ENCODE measurements at regions not wholly inside any gene's neighbourhood (a gene's known extent, or its start where the extent isn't known, plus 50 kb on each side); places are given as distances from the start of the nearest gene placed in this dataset.
"Not testable (repeated sequence)": the region's sequence is repeated elsewhere in the genome, so short reads cannot be mapped to it uniquely, and the experiment has no call there.

DNA sequence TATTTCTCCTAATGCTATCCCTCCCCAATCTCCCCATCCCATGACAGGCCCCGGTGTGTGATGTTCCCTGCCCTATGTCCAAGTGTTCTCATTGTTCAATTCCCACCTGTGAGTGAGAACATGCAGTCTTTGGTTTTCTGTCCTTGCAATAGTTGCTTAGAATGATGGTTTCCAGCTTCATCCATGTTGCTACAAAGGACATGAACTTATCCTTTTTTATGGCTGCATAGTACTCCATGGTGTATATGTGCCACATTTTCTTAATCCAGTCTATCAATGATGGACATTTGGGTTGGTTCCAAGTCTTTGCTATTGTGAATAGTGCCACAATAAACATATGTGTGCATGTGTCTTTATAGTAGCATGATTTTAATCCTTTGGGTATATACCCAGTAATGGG lies 51.3 kb upstream of the RIOK2 start:
- not testable (repeated sequence) for H3K27ac Mint-ChIP-seq (ENCODE audit: unreplicated experiment); H3K27me3 Mint-ChIP-seq (ENCODE audit: low read depth); DNase-seq (ENCODE audit: low spot score); H3K4me3 Mint-ChIP-seq (ENCODE audit: unreplicated experiment)
- Mint-ChIP-seq H3K4me1 (ENCODE audit: low read depth) (peaks cover 18% of the 10 kb centered on the region), H3K36me3 (ENCODE audit: low read depth) (peaks cover 13% of the 10 kb centered on the region), H3K9me3 (ENCODE audit: low read depth) (peaks cover 12% of the 10 kb centered on the region)

DNA sequence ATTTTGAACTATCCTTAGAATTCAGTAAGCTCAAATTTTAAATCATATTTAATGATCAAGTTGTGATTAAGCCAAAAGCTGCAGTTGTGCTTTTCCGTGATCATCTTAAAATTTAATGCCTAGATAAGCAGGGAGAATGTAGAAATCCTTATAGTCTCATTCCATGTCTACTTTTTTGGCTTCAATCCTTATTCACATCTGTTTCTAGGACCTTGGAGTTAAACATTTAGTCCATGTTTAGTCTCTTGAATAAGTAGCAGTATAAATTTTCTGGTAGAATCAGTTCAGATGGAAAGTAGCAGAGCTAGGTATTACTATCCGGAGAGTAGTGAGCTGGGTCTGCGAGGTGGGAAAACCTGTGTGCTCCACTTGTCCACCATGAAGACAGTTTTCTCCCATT lies 59.3 kb upstream of the RIOK2 start:
- Mint-ChIP-seq H3K9me3 (ENCODE audit: low read depth) (peaks cover 9% of the 10 kb centered on the region), H3K4me3 (ENCODE audit: unreplicated experiment) (no peak overlapping the region), H3K27me3 (ENCODE audit: low read depth) (no peaks in the 10 kb centered on the region), H3K36me3 (ENCODE audit: low read depth) (peaks cover 10% of the 10 kb centered on the region), H3K4me1 (ENCODE audit: low read depth) (no peaks in the 10 kb centered on the region), H3K27ac (ENCODE audit: unreplicated experiment) (no peak overlapping the region)
- DNase-seq (ENCODE audit: low spot score): no peak
- TF ChIP-seq, protein P1, sequence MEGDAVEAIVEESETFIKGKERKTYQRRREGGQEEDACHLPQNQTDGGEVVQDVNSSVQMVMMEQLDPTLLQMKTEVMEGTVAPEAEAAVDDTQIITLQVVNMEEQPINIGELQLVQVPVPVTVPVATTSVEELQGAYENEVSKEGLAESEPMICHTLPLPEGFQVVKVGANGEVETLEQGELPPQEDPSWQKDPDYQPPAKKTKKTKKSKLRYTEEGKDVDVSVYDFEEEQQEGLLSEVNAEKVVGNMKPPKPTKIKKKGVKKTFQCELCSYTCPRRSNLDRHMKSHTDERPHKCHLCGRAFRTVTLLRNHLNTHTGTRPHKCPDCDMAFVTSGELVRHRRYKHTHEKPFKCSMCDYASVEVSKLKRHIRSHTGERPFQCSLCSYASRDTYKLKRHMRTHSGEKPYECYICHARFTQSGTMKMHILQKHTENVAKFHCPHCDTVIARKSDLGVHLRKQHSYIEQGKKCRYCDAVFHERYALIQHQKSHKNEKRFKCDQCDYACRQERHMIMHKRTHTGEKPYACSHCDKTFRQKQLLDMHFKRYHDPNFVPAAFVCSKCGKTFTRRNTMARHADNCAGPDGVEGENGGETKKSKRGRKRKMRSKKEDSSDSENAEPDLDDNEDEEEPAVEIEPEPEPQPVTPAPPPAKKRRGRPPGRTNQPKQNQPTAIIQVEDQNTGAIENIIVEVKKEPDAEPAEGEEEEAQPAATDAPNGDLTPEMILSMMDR (IDR thresholded peaks at IDR 0.05): no peak

DNA sequence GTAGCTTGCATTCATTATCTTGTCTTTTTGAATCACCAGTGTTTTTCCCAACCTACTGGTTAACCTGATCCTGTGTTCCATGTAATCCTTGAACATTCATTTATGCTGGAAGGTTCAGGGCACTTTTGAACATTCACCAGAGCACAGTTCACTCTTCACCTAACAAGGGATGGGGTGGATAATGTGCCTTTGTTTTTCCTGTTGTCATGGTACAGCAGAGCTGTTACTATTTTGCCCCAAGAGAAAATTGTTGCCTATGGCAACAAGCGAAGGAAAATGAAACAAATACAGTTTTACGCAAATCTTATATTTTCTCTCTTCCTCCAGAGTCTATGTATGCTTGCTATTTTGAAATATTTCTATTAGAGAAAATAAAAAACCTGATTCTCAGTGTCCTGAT lies 60.3 kb upstream of the RIOK2 start:
- no peaks in the 10 kb centered on the region for H3K4me1 Mint-ChIP-seq (ENCODE audit: low read depth)
- H3K36me3 Mint-ChIP-seq (ENCODE audit: low read depth): peaks cover 10% of the 10 kb centered on the region
- no peaks in the 10 kb centered on the region for H3K27me3 Mint-ChIP-seq (ENCODE audit: low read depth)
- DNase-seq (ENCODE audit: low spot score): no peak
- H3K27ac Mint-ChIP-seq (ENCODE audit: unreplicated experiment): no peak overlapping the region
- peaks cover 9% of the 10 kb centered on the region for H3K9me3 Mint-ChIP-seq (ENCODE audit: low read depth)
- TF ChIP-seq, protein P1 (IDR thresholded peaks at IDR 0.05): no peak
- no peak overlapping the region for H3K4me3 Mint-ChIP-seq (ENCODE audit: unreplicated experiment)

GRCh38 chr5:97245386-97245785 lies 62.3 kb upstream of the RIOK2 start:
- DNase-seq (ENCODE audit: low spot score): no peak
- Mint-ChIP-seq H3K36me3 (ENCODE audit: low read depth) (peaks cover under 1% of the 10 kb centered on the region), H3K27ac (ENCODE audit: unreplicated experiment) (no peak overlapping the region), H3K27me3 (ENCODE audit: low read depth) (no peaks in the 10 kb centered on the region), H3K4me1 (ENCODE audit: low read depth) (no peaks in the 10 kb centered on the region), H3K9me3 (ENCODE audit: low read depth) (peaks cover 11% of the 10 kb centered on the region), H3K4me3 (ENCODE audit: unreplicated experiment) (no peak overlapping the region)
- TF ChIP-seq, protein P1 (IDR thresholded peaks at IDR 0.05): no peak

GRCh38 chr5:97250113-97250512 lies 67.1 kb upstream of the RIOK2 start:
- no peak overlapping the region for H3K27ac Mint-ChIP-seq (ENCODE audit: unreplicated experiment)
- TF ChIP-seq, protein P1 (IDR thresholded peaks at IDR 0.05): no peak

DNA sequence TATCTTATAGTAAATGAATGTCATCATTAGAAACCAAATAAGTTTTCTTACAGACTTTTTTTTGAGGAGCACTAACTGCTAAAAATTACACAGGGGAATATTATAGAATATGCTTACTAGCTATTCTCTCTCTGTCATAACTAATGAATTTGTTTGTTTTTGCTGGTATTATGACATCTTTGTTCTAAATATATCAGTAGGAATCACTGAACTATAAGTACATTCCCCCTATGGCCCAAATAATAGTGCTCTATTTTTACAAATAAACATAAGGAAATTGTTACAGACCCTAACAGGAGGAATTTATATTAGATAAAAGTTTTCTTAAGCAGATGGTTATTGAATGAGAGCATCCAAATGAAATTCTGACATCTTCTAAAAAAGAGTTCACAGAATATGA lies 83.0 kb upstream of the RIOK2 start:
- TF ChIP-seq, protein P1 (IDR thresholded peaks at IDR 0.05): no peak
- no peak overlapping the region for H3K4me3 Mint-ChIP-seq (ENCODE audit: unreplicated experiment)
- no peaks in the 10 kb centered on the region for H3K27me3 Mint-ChIP-seq (ENCODE audit: low read depth)
- no peaks in the 10 kb centered on the region for H3K4me1 Mint-ChIP-seq (ENCODE audit: low read depth)
- DNase-seq (ENCODE audit: low spot score): no peak
- peaks cover 3% of the 10 kb centered on the region for H3K36me3 Mint-ChIP-seq (ENCODE audit: low read depth)
- peaks cover 10% of the 10 kb centered on the region for H3K9me3 Mint-ChIP-seq (ENCODE audit: low read depth)
- H3K27ac Mint-ChIP-seq (ENCODE audit: unreplicated experiment): no peak overlapping the region

More at GRCh38 chr5:97250113-97250512, 67.1 kb upstream of the RIOK2 start:
- Mint-ChIP-seq H3K36me3 (ENCODE audit: low read depth) (no peaks in the 10 kb centered on the region), H3K27me3 (ENCODE audit: low read depth) (no peaks in the 10 kb centered on the region), H3K4me3 (ENCODE audit: unreplicated experiment) (no peak overlapping the region), H3K9me3 (ENCODE audit: low read depth) (peaks cover 20% of the 10 kb centered on the region), H3K4me1 (ENCODE audit: low read depth) (no peaks in the 10 kb centered on the region)
- DNase-seq (ENCODE audit: low spot score): no peak

Measured in chondrocyte (in vitro differentiated cells).